B cell (primary cell): ENCODE measurements at regions not wholly inside any gene's neighbourhood (a gene's known extent, or its start where the extent isn't known, plus 50 kb on each side); places are given as distances from the start of the nearest gene placed in this dataset.

ENCODE experiments used
- ATAC-seq: fragments of 200-7000 bp; cut with Tn5 transposase; one replicate; pipeline ENCODE4 v1.10.0; 2021; ENCODE audit warnings: low read depth, mild to moderate bottlenecking, moderate number of reproducible peaks, moderate library complexity
- CTCF ChIA-PET: fragments of 350-600 bp; sonication (Branson Sonifier 250); formaldehyde crosslinking; loops from one replicate; lab custom pipeline; 2021; ENCODE audit warnings: antibody characterized with exemption, inconsistent platforms; lab: Charles Lee
- POLR2A ChIA-PET: fragments of 350-600 bp; sonication (Branson Sonifier 250); formaldehyde crosslinking; loops from one replicate; lab custom pipeline; 2021; ENCODE audit warnings: antibody characterized with exemption; lab: Charles Lee
- DNase-seq: peaks from one replicate; pipeline ENCODE4 v3.0.0; 2013
- H2AFZ ChIP-seq: 2 replicates; pipeline ENCODE4 v1.6.1; 2012; ENCODE audit warnings: mild to moderate bottlenecking, low read depth, low read length; ENCODE audit not compliant: insufficient read depth, poor library complexity, severe bottlenecking
- H3K27ac ChIP-seq, 2 donors: 1 replicate in 1 of 2; 2 replicates in 1 of 2; pipeline ENCODE4 v1.5.1; 2012 to 2013; ENCODE audit warnings: low read length in 2 of 2, mild to moderate bottlenecking in 2 of 2, moderate library complexity in 1 of 2
- H3K27me3 ChIP-seq, 4 experiments: fragments of 200-600 bp in 1 of 4; sonication (generic) in 1 of 4; replicated peaks in 1 of 4; 1 replicate in 2 of 4; 2 replicates in 2 of 4; pipeline versions ENCODE4 v1.6.1 to v1.7.0; 2013 to 2016; ENCODE audit warnings: low read length in 3 of 4, mild to moderate bottlenecking in 2 of 4, mixed read lengths in 1 of 4, moderate library complexity in 1 of 4; ENCODE audit not compliant: insufficient read depth in 4 of 4, control insufficient read depth in 3 of 4; ENCODE audit errors: control extremely low read depth in 1 of 4
- H3K36me3 ChIP-seq, 2 experiments: replicated peaks in 1 of 2; 1 replicate in 1 of 2; 2 replicates in 1 of 2; pipeline versions ENCODE4 v1.6.1 to v1.7.1; 2013; ENCODE audit warnings: low read length in 1 of 2; ENCODE audit not compliant: insufficient read depth in 2 of 2, control insufficient read depth in 1 of 2; ENCODE audit errors: control extremely low read depth in 1 of 2, extremely low read depth in 1 of 2
- H3K4me1 ChIP-seq, 2 donors: fragments of 200-600 bp in 1 of 2; sonication (generic) in 1 of 2; 1 replicate in 1 of 2; 2 replicates in 1 of 2; pipeline versions ENCODE4 v1.5.1 to v1.6.1; 2013 to 2017; ENCODE audit warnings: low read length in 2 of 2; ENCODE audit not compliant: control insufficient read depth in 2 of 2, insufficient read depth in 2 of 2
- H3K4me2 ChIP-seq: replicated peaks from 2 replicates; pipeline ENCODE3; 2012; ENCODE audit warnings: mild to moderate bottlenecking, low read depth, low read length; ENCODE audit not compliant: poor library complexity, severe bottlenecking
- H3K4me3 ChIP-seq, 5 experiments: fragments of 200-600 bp in 1 of 5; sonication (generic) in 1 of 5; 1 replicate in 3 of 5; 2 replicates in 2 of 5; pipeline versions ENCODE4 v1.5.1 to v1.7.0; 2011 to 2016; ENCODE audit warnings: low read length in 4 of 5, mild to moderate bottlenecking in 4 of 5, low read depth in 2 of 5, control low read depth in 1 of 5, moderate library complexity in 1 of 5; ENCODE audit not compliant: insufficient read depth in 1 of 5; ENCODE audit errors: control extremely low read depth in 1 of 5, extremely low read depth in 1 of 5
- H3K79me2 ChIP-seq: fragments of 200-600 bp; sonication (generic); one replicate; pipeline ENCODE4 v1.6.0; 2016; ENCODE audit warnings: low read length; ENCODE audit not compliant: control insufficient read depth, insufficient read depth
- H3K9ac ChIP-seq: fragments of 200-600 bp; sonication (generic); 2 replicates; pipeline ENCODE4 v1.6.1; 2017; ENCODE audit warnings: mild to moderate bottlenecking, low read length, moderate library complexity
- H3K9me3 ChIP-seq, 3 donors: one replicate each; pipeline versions ENCODE4 v1.6.1 to v1.7.1; 2013; ENCODE audit warnings: low read length in 2 of 3; ENCODE audit not compliant: control insufficient read depth in 2 of 3, insufficient read depth in 1 of 3; ENCODE audit errors: control extremely low read depth in 1 of 3
- H4K20me1 ChIP-seq: 2 replicates; pipeline ENCODE4 v1.6.0; 2012; ENCODE audit warnings: mild to moderate bottlenecking, low read length; ENCODE audit not compliant: insufficient read depth, control insufficient read depth, poor library complexity, severe bottlenecking
- H3K27ac Mint-ChIP-seq: one replicate; pipeline ENCODE4 v1.8.0; 2021; ENCODE audit warnings: mixed read lengths
- H3K27me3 Mint-ChIP-seq: one replicate; pipeline ENCODE4 v1.8.0; 2021; ENCODE audit warnings: mixed read lengths
- H3K4me1 Mint-ChIP-seq: one replicate; pipeline ENCODE4 v1.8.0; 2021; ENCODE audit warnings: mixed read lengths
- H3K4me3 Mint-ChIP-seq: one replicate; pipeline ENCODE4 v1.8.0; 2021; ENCODE audit warnings: mixed read lengths
- H3K9me3 Mint-ChIP-seq: one replicate; pipeline ENCODE4 v1.8.0; 2022; ENCODE audit warnings: mixed read lengths; ENCODE audit not compliant: insufficient read depth
- EZH2 ChIP-seq: IDR thresholded peaks from 2 replicates; pipeline ENCODE4 v1.6.1; 2012; ENCODE audit warnings: borderline replicate concordance, low read depth, mild to moderate bottlenecking, moderate library complexity, low read length; ENCODE audit not compliant: insufficient read depth, poor library complexity, severe bottlenecking
- WGBS: methylation state at CpG from one replicate; pipeline ENCODE4 v1.1.5; 2013; ENCODE audit warnings: missing lambda C conversion rate; ENCODE audit not compliant: insufficient coverage; 5-methylcytosine and 5-hydroxymethylcytosine counted together
- intact Hi-C: fragments of 100-400 bp; cut with micrococcal nuclease; formaldehyde crosslinking; loops from one replicate; pipeline ENCODE4 v1.10.0; 2022
- TF ChIP-seq, protein P1 (sequence below): fragments of 200-600 bp; IDR thresholded peaks from one replicate; pipeline ENCODE4 v1.8.0; 2022; ENCODE audit warnings: antibody characterized with exemption, mild to moderate bottlenecking

DNA sequence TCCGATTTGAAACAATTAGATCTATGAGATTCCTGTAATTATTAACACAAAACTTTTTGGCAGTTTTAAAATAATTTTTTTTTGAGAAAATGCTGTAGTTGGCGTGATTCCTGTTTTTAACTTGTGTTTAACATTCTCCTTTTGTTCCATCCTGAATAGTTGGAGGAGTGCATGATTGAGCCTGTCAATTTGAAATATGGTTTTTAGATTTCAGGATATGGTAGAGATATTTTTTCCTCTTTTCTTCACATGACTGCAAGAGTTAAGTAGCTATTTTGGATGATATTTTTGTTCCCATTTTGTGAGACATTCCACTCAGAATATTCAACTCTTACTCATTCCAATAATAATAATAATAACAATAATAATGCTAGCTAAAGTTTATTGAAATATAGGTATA is 241.7 kb upstream of the MAN1A1 start:
- no peaks in the 10 kb centered on the region for H3K36me3 ChIP-seq
- POLR2A ChIA-PET, result no interaction called here
- Mint-ChIP-seq H3K27ac (no peak overlapping the region), H3K27me3 (no peaks in the 10 kb centered on the region), H3K4me1 (peaks cover 5% of the 10 kb centered on the region), H3K4me3 (no peak overlapping the region), H3K9me3 (no peaks in the 10 kb centered on the region)
- no peak overlapping the region for H3K27ac ChIP-seq
- no peak overlapping the region for H3K4me2 ChIP-seq
- DNase-seq (no peak), ATAC-seq (no peak)
- no peaks in the 10 kb centered on the region for H3K27me3 ChIP-seq
- no CpG with 5 or more reads among the region's 2 CpGs for WGBS
- no peak overlapping the region for H3K9ac ChIP-seq
- TF ChIP-seq EZH2, result no peak
- TF ChIP-seq, protein P1, sequence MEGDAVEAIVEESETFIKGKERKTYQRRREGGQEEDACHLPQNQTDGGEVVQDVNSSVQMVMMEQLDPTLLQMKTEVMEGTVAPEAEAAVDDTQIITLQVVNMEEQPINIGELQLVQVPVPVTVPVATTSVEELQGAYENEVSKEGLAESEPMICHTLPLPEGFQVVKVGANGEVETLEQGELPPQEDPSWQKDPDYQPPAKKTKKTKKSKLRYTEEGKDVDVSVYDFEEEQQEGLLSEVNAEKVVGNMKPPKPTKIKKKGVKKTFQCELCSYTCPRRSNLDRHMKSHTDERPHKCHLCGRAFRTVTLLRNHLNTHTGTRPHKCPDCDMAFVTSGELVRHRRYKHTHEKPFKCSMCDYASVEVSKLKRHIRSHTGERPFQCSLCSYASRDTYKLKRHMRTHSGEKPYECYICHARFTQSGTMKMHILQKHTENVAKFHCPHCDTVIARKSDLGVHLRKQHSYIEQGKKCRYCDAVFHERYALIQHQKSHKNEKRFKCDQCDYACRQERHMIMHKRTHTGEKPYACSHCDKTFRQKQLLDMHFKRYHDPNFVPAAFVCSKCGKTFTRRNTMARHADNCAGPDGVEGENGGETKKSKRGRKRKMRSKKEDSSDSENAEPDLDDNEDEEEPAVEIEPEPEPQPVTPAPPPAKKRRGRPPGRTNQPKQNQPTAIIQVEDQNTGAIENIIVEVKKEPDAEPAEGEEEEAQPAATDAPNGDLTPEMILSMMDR, result no peak
- H3K4me1 ChIP-seq, result no peaks in the 10 kb centered on the region
- no peak overlapping the region for H2AFZ ChIP-seq
- intact Hi-C loops, result no loop called here
- CTCF ChIA-PET, result no interaction called here
- no peak overlapping the region for H3K4me3 ChIP-seq
- H3K79me2 ChIP-seq, result no peaks in the 10 kb centered on the region
- H3K9me3 ChIP-seq, result no peaks in the 10 kb centered on the region
- no peaks in the 10 kb centered on the region for H4K20me1 ChIP-seq

DNA sequence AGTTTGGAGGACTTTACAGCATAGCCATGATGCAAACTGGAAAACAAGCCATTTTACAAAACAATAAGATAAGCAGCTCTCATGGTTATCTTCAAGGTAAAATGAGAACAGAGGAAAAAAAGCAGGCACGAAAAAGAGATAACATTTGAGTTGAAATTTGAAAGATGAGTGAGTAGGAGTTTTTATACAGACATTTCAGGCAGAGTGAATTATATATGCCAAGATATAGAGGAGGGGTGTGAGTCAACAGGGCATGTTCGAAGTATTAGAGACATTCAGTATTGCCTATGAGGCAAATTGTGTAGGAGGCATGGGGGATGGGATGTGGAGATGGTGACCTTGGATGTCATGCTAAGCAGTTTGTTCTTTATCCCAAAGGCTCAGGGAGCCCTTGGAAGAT is 240.5 kb upstream of the MAN1A1 start:
- Mint-ChIP-seq H3K27me3 (no peaks in the 10 kb centered on the region), H3K9me3 (no peaks in the 10 kb centered on the region), H3K4me1 (peaks cover 5% of the 10 kb centered on the region), H3K27ac (no peak overlapping the region), H3K4me3 (no peak overlapping the region)
- Histone ChIP-seq H3K4me3 (no peak overlapping the region), H3K79me2 (no peaks in the 10 kb centered on the region), H3K9ac (no peak overlapping the region), H2AFZ (no peak overlapping the region), H3K36me3 (no peaks in the 10 kb centered on the region), H3K27me3 (no peaks in the 10 kb centered on the region), H4K20me1 (no peaks in the 10 kb centered on the region), H3K9me3 (no peaks in the 10 kb centered on the region), H3K27ac (no peak overlapping the region), H3K4me2 (no peak overlapping the region), H3K4me1 (no peaks in the 10 kb centered on the region)
- intact Hi-C loops, result no loop called here
- 88% methylated on average over 2 of the region's 2 CpGs for WGBS
- TF ChIP-seq, protein P1, result no peak
- no peak for TF ChIP-seq EZH2
- POLR2A ChIA-PET, result no interaction called here
- ATAC-seq (no peak), DNase-seq (no peak)
- CTCF ChIA-PET, result no interaction called here
